H1 (cell line): ENCODE measurements at regions not wholly inside any gene's neighbourhood (a gene's known extent, or its start where the extent isn't known, plus 50 kb on each side); places are given as distances from the start of the nearest gene placed in this dataset.
"Not testable (repeated sequence)": the region's sequence is repeated elsewhere in the genome, so short reads cannot be mapped to it uniquely, and the experiment has no call there.

ENCODE experiments used
- BCL11A ChIP-seq, 2 experiments: IDR thresholded peaks; one replicate each; pipeline ENCODE4 v1.6.1; 2011; ENCODE audit warnings: low read depth in 2 of 2, low read length in 2 of 2, mild to moderate bottlenecking in 2 of 2
- SP1 ChIP-seq: IDR thresholded peaks from 2 replicates; pipeline ENCODE4 v1.6.1; 2011; ENCODE audit warnings: low read depth, low read length
- TF ChIP-seq, protein P1 (sequence below), 3 experiments: IDR thresholded peaks; 1 replicate in 2 of 3; 2 replicates in 1 of 3; pipeline versions ENCODE4 v1.5.1 to v1.6.1; 2011; ENCODE audit warnings: low read length in 3 of 3, mild to moderate bottlenecking in 3 of 3, inconsistent platforms in 2 of 3, low read depth in 1 of 3, moderate library complexity in 1 of 3; ENCODE audit not compliant: insufficient read depth in 1 of 3; ENCODE audit errors: control extremely low read depth in 1 of 3

GRCh38 chr5:21550916-21551315, 1302.2 kb downstream of the CDH12 start:
- not testable (repeated sequence) for TF ChIP-seq SP1; BCL11A (IDR thresholded peaks at IDR 0.05; ENCODE audit: low read depth in 2 of 2, low read length in 2 of 2)
- TF ChIP-seq, protein P1, sequence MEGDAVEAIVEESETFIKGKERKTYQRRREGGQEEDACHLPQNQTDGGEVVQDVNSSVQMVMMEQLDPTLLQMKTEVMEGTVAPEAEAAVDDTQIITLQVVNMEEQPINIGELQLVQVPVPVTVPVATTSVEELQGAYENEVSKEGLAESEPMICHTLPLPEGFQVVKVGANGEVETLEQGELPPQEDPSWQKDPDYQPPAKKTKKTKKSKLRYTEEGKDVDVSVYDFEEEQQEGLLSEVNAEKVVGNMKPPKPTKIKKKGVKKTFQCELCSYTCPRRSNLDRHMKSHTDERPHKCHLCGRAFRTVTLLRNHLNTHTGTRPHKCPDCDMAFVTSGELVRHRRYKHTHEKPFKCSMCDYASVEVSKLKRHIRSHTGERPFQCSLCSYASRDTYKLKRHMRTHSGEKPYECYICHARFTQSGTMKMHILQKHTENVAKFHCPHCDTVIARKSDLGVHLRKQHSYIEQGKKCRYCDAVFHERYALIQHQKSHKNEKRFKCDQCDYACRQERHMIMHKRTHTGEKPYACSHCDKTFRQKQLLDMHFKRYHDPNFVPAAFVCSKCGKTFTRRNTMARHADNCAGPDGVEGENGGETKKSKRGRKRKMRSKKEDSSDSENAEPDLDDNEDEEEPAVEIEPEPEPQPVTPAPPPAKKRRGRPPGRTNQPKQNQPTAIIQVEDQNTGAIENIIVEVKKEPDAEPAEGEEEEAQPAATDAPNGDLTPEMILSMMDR (IDR thresholded peaks at IDR 0.05; ENCODE audit: control extremely low read depth in 1 of 3, insufficient read depth in 1 of 3, low read depth in 1 of 3, low read length in 3 of 3): not testable (repeated sequence)
